Mesendoderm (in vitro differentiated cells): ENCODE measurements at regions not wholly inside any gene's neighbourhood (a gene's known extent, or its start where the extent isn't known, plus 50 kb on each side); places are given as distances from the start of the nearest gene placed in this dataset.

Source experiments
- DNase-seq: peaks from one replicate; pipeline ENCODE4 v3.0.0; 2013
- H2AK5ac ChIP-seq: 2 replicates; pipeline ENCODE4 v1.6.1; 2013; ENCODE audit warnings: low read length, inconsistent platforms
- H2BK120ac ChIP-seq: 2 replicates; pipeline ENCODE4 v1.6.1; 2013; ENCODE audit warnings: low read depth, mild to moderate bottlenecking, low read length, moderate library complexity, mixed read lengths
- H2BK15ac ChIP-seq: replicated peaks from 2 replicates; pipeline ENCODE4 v1.6.1; 2013; ENCODE audit warnings: low read depth, mild to moderate bottlenecking, moderate library complexity
- H2BK5ac ChIP-seq: 2 replicates; pipeline ENCODE4 v1.6.1; 2013; ENCODE audit warnings: low read length, inconsistent platforms
- H3K18ac ChIP-seq: 2 replicates; pipeline ENCODE4 v1.6.1; 2013; ENCODE audit warnings: mild to moderate bottlenecking, low read length, mixed read lengths
- H3K23ac ChIP-seq: one replicate; pipeline ENCODE4 v1.6.1; 2013; ENCODE audit warnings: low read length
- H3K27ac ChIP-seq: 2 replicates; pipeline ENCODE4 v1.5.1; 2013; ENCODE audit warnings: low read depth, mild to moderate bottlenecking, inconsistent platforms, low read length, moderate library complexity
- H3K27me3 ChIP-seq: 2 replicates; pipeline ENCODE4 v1.6.1; 2013; ENCODE audit warnings: low read length, control low read depth, mild to moderate bottlenecking, inconsistent platforms; ENCODE audit not compliant: insufficient read depth, poor library complexity
- H3K36me3 ChIP-seq: 2 replicates; pipeline ENCODE4 v1.6.1; 2013; ENCODE audit warnings: low read length, inconsistent platforms; ENCODE audit not compliant: control insufficient read depth, insufficient read depth
- H3K4ac ChIP-seq: one replicate; pipeline ENCODE4 v1.6.1; 2013; ENCODE audit warnings: low read depth, mild to moderate bottlenecking, low read length, moderate library complexity
- H3K4me1 ChIP-seq: 2 replicates; pipeline ENCODE4 v1.6.1; 2013; ENCODE audit warnings: low read depth, low read length, inconsistent platforms; ENCODE audit not compliant: control insufficient read depth
- H3K4me2 ChIP-seq: 2 replicates; pipeline ENCODE4 v1.6.1; 2013; ENCODE audit warnings: low read length
- H3K4me3 ChIP-seq: 2 replicates; pipeline ENCODE4 v1.5.1; 2013; ENCODE audit warnings: mild to moderate bottlenecking, low read length
- H3K56ac ChIP-seq: one replicate; pipeline ENCODE4 v1.6.1; 2013; ENCODE audit warnings: low read length
- H3K79me1 ChIP-seq: 2 replicates; pipeline ENCODE4 v1.6.1; 2013; ENCODE audit warnings: low read length, inconsistent platforms
- H3K79me2 ChIP-seq: 2 replicates; pipeline ENCODE4 v1.6.1; 2013; ENCODE audit warnings: mild to moderate bottlenecking, low read length; ENCODE audit not compliant: control insufficient read depth, insufficient read depth
- H3K9ac ChIP-seq: 2 replicates; pipeline ENCODE4 v1.6.1; 2013; ENCODE audit warnings: low read length, inconsistent platforms
- H4K5ac ChIP-seq: one replicate; pipeline ENCODE4 v1.6.1; 2013; ENCODE audit warnings: low read length
- H4K8ac ChIP-seq: one replicate; pipeline ENCODE4 v1.6.1; 2013; ENCODE audit warnings: low read depth, mild to moderate bottlenecking, control low read depth, low read length, moderate library complexity
- WGBS: extraction: QIAGEN DNeasy Blood & Tissue Kit; methylation state at CpG from one replicate; pipeline ENCODE4 v1.1.7; 2013; ENCODE audit warnings: low lambda C conversion rate, missing lambda C conversion rate; ENCODE audit not compliant: insufficient coverage; ENCODE audit errors: extremely low coverage; 5-methylcytosine and 5-hydroxymethylcytosine counted together

DNA sequence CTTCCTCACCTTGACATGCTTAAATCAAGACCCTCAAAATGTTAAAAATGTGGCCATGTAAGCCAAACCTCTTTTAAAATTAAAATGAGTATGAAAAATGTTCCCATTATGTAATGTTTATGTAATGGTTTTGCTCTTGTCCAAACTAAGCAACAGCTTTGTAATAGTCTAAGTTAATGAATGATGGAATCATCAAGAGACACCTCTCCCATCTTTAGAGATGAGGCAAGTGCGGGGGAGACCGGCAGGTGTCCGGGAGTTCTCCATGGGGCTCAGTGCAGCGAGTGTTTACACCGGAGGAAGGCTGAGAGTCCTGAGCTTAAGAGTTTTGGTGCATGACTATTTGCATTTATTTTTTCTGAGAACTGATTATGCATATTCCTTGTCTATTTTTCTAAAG, 384.9 kb upstream of the RNF32 start:
- Histone ChIP-seq H2BK15ac (no peak overlapping the region), H2AK5ac (no peak overlapping the region), H3K27me3 (no peaks in the 10 kb centered on the region), H3K36me3 (no peaks in the 10 kb centered on the region), H3K4ac (no peak overlapping the region), H3K9ac (no peak overlapping the region), H4K8ac (no peak overlapping the region), H4K5ac (no peak overlapping the region), H3K4me2 (no peak overlapping the region), H3K4me3 (no peak overlapping the region), H3K18ac (no peak overlapping the region), H3K27ac (no peak overlapping the region), H3K23ac (no peak overlapping the region), H3K4me1 (no peaks in the 10 kb centered on the region), H2BK120ac (no peak overlapping the region), H3K79me1 (no peaks in the 10 kb centered on the region), H2BK5ac (no peak overlapping the region), H3K56ac (no peak overlapping the region), H3K79me2 (no peaks in the 10 kb centered on the region)
- DNase-seq, result no peak
- WGBS, result no CpG with 5 or more reads among the region's 5 CpGs

DNA sequence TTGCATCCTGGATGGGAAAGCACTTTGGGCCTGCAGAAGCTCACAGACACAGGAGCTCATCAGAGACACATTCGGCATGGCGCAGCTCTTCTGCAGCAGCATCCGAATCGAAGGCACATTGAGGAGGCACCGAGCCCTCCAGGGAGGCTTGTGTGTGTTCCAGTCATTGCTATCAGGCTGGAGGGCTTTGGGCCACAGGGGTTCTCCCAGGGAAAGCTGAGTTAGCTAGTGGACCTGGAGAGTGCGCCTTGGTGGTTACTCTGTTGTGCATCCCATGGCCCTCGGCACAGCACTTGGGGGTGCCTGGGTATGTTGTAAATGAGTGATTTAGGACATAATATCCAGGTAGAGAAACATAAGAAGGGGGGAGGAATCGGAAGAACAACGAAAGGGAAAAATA, 388.7 kb upstream of the RNF32 start:
- no peaks in the 10 kb centered on the region for H3K4me1 ChIP-seq
- no peak overlapping the region for H2BK15ac ChIP-seq
- no peak overlapping the region for H3K23ac ChIP-seq
- H3K56ac ChIP-seq, result no peak overlapping the region
- H3K79me2 ChIP-seq, result no peaks in the 10 kb centered on the region
- H2BK120ac ChIP-seq, result no peak overlapping the region
- H3K79me1 ChIP-seq, result no peaks in the 10 kb centered on the region
- no peak overlapping the region for H2AK5ac ChIP-seq
- no CpG with 5 or more reads among the region's 9 CpGs for WGBS
- no peak overlapping the region for H3K4me3 ChIP-seq
- H2BK5ac ChIP-seq, result no peak overlapping the region
- no peak overlapping the region for H3K4ac ChIP-seq
- no peaks in the 10 kb centered on the region for H3K27me3 ChIP-seq
- no peak overlapping the region for H4K5ac ChIP-seq
- no peak for DNase-seq
- no peak overlapping the region for H4K8ac ChIP-seq
- H3K4me2 ChIP-seq, result no peak overlapping the region
- no peak overlapping the region for H3K27ac ChIP-seq
- H3K9ac ChIP-seq, result no peak overlapping the region
- H3K18ac ChIP-seq, result no peak overlapping the region
- H3K36me3 ChIP-seq, result no peaks in the 10 kb centered on the region

DNA sequence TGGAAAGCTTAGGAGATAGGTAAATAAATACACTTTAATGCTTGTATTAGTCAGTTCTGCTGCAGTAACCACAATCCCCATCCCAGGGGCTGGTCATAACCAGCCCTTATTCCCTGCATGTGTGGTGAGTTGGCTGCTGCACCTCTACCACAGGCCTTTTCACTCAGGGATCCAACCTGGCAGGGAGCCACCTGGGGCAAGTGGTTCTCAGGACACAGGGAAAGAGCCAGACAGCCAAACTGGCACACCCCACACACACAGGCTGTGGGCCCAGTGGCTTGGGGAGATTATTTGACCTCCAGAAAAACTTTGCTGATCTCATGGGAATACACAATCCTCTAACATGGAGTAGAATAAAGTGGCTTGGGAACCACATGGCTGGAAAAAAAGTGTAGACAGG, 400.0 kb upstream of the RNF32 start:
- no peaks in the 10 kb centered on the region for H3K79me2 ChIP-seq
- no peaks in the 10 kb centered on the region for H3K4me1 ChIP-seq
- no peak overlapping the region for H2BK5ac ChIP-seq
- H3K4ac ChIP-seq, result no peak overlapping the region
- no peak overlapping the region for H2BK15ac ChIP-seq
- H4K8ac ChIP-seq, result no peak overlapping the region
- H3K36me3 ChIP-seq, result no peaks in the 10 kb centered on the region
- no peak overlapping the region for H3K4me2 ChIP-seq
- no peak overlapping the region for H3K18ac ChIP-seq
- no peak for DNase-seq
- H2BK120ac ChIP-seq, result no peak overlapping the region
- no peaks in the 10 kb centered on the region for H3K79me1 ChIP-seq
- no peak overlapping the region for H3K4me3 ChIP-seq
- H3K23ac ChIP-seq, result no peak overlapping the region
- H3K27me3 ChIP-seq, result no peaks in the 10 kb centered on the region
- H4K5ac ChIP-seq, result no peak overlapping the region
- no peak overlapping the region for H3K9ac ChIP-seq
- H2AK5ac ChIP-seq, result no peak overlapping the region
- H3K27ac ChIP-seq, result no peak overlapping the region
- H3K56ac ChIP-seq, result no peak overlapping the region

DNA sequence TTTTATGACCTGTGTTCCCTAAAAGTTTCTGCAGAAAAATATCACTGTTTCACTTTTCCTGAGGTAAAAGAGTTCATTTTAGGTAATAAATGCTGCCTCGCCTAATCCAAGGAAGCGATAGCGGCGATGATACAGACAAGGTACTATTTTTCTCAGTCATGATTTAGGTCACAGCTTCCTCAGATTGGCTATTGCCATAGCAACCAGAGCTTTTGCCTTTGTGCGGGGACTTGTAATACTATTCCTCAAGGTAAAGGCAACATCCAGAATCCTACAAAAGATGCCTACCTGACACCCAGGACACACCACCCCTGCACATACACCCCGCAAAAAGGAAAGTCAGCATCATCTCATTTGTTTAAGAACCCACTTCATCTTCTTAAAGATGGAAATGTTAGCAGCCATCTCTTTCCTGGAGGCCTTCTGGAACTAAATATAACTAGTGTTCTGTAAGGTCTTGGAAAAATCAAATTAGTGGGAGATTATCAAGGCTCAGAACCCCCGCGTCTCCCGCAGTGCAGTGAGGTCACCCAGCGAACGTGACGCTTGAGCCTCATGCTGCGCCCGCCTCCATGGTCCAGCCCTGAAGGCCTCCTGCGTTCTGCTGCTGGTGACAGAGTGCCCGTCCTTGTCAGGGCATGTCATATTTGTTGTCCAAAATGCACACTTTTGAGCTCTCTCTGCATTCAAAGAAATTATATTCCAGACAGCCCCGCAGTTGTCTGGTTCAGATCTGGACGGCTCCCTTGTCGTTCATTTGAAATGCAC, 402.0 kb upstream of the RNF32 start:
- H3K79me2 ChIP-seq, result no peaks in the 10 kb centered on the region
- H3K36me3 ChIP-seq, result no peaks in the 10 kb centered on the region
- H3K18ac ChIP-seq, result no peak overlapping the region
- H3K27me3 ChIP-seq, result no peaks in the 10 kb centered on the region
- no peak overlapping the region for H3K9ac ChIP-seq
- no peak overlapping the region for H3K4ac ChIP-seq
- no peaks in the 10 kb centered on the region for H3K79me1 ChIP-seq
- WGBS, result no CpG with 5 or more reads among the region's 19 CpGs
- H3K4me2 ChIP-seq, result no peak overlapping the region
- no peak overlapping the region for H4K8ac ChIP-seq
- H2AK5ac ChIP-seq, result no peak overlapping the region
- H3K56ac ChIP-seq, result no peak overlapping the region
- no peak overlapping the region for H3K23ac ChIP-seq
- no peaks in the 10 kb centered on the region for H3K4me1 ChIP-seq
- H2BK120ac ChIP-seq, result no peak overlapping the region
- no peak overlapping the region for H3K4me3 ChIP-seq
- no peak overlapping the region for H4K5ac ChIP-seq
- H3K27ac ChIP-seq, result no peak overlapping the region
- DNase-seq, result no peak
- H2BK15ac ChIP-seq, result no peak overlapping the region
- H2BK5ac ChIP-seq, result no peak overlapping the region

DNA sequence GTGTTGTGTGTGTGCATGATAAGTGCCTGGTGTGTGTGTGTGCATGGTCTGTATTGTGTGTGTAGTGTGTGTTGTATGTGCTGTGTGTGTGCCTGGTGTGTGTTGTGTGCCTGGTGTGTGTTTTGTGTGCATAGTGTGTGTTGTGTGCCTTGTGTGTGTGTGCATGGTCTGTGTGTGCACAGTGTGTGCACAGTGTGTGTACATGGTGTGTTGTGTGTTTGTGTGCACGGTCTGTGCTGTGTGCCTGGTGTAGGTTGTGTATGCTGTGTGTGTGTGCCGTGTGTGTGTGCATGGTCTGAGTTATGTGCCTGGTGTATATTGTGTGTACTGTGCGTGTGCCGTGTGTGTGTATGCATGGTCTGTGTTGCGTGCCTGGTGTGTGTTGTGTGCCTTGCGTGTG, 403.0 kb upstream of the RNF32 start:
- Histone ChIP-seq H3K27ac (no peak overlapping the region), H3K79me1 (no peaks in the 10 kb centered on the region), H2BK120ac (no peak overlapping the region), H3K79me2 (no peaks in the 10 kb centered on the region), H2AK5ac (no peak overlapping the region), H3K18ac (no peak overlapping the region), H3K4me1 (no peaks in the 10 kb centered on the region), H3K4me2 (no peak overlapping the region), H3K9ac (no peak overlapping the region), H3K23ac (no peak overlapping the region), H4K5ac (no peak overlapping the region), H4K8ac (no peak overlapping the region), H3K4me3 (no peak overlapping the region), H3K27me3 (no peaks in the 10 kb centered on the region), H3K56ac (no peak overlapping the region), H2BK5ac (no peak overlapping the region), H3K36me3 (no peaks in the 10 kb centered on the region), H3K4ac (no peak overlapping the region), H2BK15ac (no peak overlapping the region)
- DNase-seq, result no peak
- no CpG with 5 or more reads among the region's 6 CpGs for WGBS

DNA sequence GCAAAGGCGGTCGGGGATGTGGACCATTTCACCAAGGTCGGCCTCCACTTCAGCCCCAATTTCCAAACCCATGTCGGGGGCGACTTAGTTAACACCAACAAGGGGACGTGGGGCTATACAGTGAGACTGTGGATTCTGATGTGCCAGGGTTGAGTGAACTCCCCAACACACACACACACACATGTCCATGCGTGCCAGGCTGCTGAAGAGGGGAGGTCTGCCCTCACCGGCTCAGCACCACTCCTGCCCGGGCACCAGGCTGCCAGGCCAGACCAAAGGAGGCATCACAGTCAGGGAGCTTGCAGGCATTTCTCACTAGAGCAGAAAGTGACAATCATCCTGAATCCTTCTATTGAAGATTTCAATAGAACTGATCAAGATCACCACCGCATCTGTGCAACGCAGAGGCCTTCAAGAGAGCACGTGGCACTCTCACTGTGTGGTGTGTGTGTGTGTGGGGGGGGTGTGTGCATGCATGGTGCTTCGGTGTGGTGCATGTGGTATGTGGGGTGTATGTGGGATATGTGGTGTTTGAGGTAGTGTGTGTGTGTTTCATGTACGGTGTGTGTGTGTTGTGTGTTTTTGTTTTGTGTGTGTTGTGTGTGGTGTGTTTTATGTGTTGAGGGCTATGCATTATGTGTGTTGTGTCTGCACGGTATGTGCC, 403.5 kb upstream of the RNF32 start:
- Histone ChIP-seq H4K5ac (no peak overlapping the region), H2BK15ac (no peak overlapping the region), H3K9ac (no peak overlapping the region), H4K8ac (no peak overlapping the region), H3K79me2 (no peaks in the 10 kb centered on the region), H2AK5ac (no peak overlapping the region), H3K27ac (no peak overlapping the region), H3K4ac (no peak overlapping the region), H3K4me1 (no peaks in the 10 kb centered on the region), H3K79me1 (no peaks in the 10 kb centered on the region), H3K36me3 (no peaks in the 10 kb centered on the region), H3K18ac (no peak overlapping the region), H3K4me3 (no peak overlapping the region), H3K4me2 (no peak overlapping the region), H2BK120ac (no peak overlapping the region), H3K56ac (no peak overlapping the region), H3K23ac (no peak overlapping the region), H3K27me3 (no peaks in the 10 kb centered on the region), H2BK5ac (no peak overlapping the region)
- no peak for DNase-seq
- no CpG with 5 or more reads among the region's 15 CpGs for WGBS
